ENCODE measurements at regions not wholly inside any gene's neighbourhood (a gene's known extent, or its start where the extent isn't known, plus 50 kb on each side); places are given as distances from the start of the nearest gene placed in this dataset.

DNA sequence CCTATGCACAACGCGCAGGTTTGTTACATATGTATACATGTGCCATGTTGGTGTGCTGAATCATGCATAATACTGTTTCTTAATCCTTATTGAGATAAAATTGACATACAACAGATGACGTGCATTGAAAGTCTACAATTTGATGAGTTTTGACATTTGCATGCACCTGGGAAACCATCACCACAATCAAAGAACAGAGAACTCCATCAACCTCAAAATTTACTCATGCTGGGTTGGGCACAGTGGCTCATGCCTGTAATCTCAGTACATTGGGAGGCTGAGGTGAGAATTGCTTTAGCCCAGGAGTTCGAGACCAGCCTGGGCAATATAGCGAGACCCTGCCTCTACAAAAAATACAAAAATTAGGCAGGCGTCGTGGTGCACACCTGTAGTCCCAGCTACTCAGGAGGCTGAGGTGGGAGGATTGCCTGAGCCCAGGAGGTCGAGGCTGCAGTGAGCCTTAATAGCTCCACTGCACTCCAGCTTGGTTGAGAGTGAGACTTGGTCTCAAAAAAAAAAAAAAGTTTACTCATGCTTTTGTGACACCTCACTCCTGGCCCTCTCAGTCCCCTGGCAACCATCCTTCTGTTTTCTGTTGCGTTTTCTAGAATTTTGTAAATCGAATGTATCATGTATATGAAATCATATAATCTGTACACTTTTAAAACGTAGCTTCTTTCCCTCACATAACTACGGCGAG lies 56.6 kb downstream of the BHLHE40 start:
- Histone ChIP-seq H3K4me2 (ENCODE audit: low read length) (no peak overlapping the region), H3K4me1 (ENCODE audit: control insufficient read depth in 1 of 2, insufficient read depth in 2 of 2, low read length in 2 of 2) (no peaks in the 10 kb centered on the region; a peak in 1 of 4 replicates), H4K20me1 (ENCODE audit: insufficient read depth) (no peaks in the 10 kb centered on the region), H3K36me3 (ENCODE audit: control insufficient read depth in 1 of 2, insufficient read depth in 2 of 2, low read length in 2 of 2) (no peaks in the 10 kb centered on the region), H3K9me2 (ENCODE audit: insufficient read depth) (no peaks in the 10 kb centered on the region), H3K9me3 (ENCODE audit: control insufficient read depth in 1 of 2, insufficient read depth in 1 of 2, low read depth in 1 of 2, low read length in 2 of 2) (no peaks in the 10 kb centered on the region), H3K27ac (ENCODE audit: low read depth, low read length) (no peak overlapping the region), H3K79me2 (ENCODE audit: insufficient read depth, low read length) (no peaks in the 10 kb centered on the region), H2AFZ (ENCODE audit: low read depth, low read length, poor library complexity, severe bottlenecking) (no peak overlapping the region), H3K9ac (ENCODE audit: low read length) (no peak overlapping the region), H3K27me3 (ENCODE audit: insufficient read depth, low read length) (no peaks in the 10 kb centered on the region), H3K4me3 (replicated peaks in 1 of 2; ENCODE audit: low read depth in 1 of 2, low read length in 2 of 2) (no peak overlapping the region)
- intact Hi-C loops (cut with micrococcal nuclease) = no loop called here
- CTCF ChIA-PET = no interaction called here
- ATAC-seq (no peak), DNase-seq (ENCODE audit: low read depth, low spot score) (no peak)
- BruUV-seq (replicated peaks) = no TSS peak
- RAD21 ChIA-PET (ENCODE audit: low non-redundant PET in 1 of 2, low total read pairs in 2 of 2, uncharacterized antibody in 2 of 2, unreplicated experiment in 2 of 2) = no interaction called here
- POLR2A ChIA-PET = no interaction called here
- no peak for TF ChIP-seq EGR1 (IDR thresholded peaks at IDR 0.05; ENCODE audit: low read depth)
- no peak for TF ChIP-seq CEBPB (IDR thresholded peaks at IDR 0.05; ENCODE audit: low read depth)
- no peak for TF ChIP-seq RAD21 (IDR thresholded peaks at IDR 0.05; ENCODE audit: low read depth)
- TF ChIP-seq, protein P1, sequence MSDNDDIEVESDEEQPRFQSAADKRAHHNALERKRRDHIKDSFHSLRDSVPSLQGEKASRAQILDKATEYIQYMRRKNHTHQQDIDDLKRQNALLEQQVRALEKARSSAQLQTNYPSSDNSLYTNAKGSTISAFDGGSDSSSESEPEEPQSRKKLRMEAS (IDR thresholded peaks at IDR 0.05) = no peak
- no peak for TF ChIP-seq SIN3A (IDR thresholded peaks at IDR 0.05; ENCODE audit: low read depth)

DNA sequence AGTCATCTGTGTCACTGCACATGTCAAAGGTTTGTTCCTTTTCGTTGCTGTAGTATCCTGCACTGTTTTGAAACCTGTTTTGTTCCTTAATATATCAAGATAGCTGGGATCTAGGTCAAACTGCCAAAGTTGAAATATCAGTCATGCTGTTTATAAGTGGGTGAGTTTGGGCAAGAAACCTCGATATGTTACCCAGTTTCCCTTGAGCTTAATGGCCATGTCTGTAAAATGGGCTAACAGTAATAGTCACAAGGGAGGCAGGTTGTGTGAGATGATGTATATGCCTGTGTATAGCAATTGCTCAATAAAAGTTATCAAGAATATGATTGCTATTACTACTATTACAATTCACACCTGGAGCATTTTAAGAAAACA lies 57.1 kb downstream of the BHLHE40 start:
- no peak for DNase-seq (ENCODE audit: low read depth, low spot score)

More for the DNA sequence above, 57.1 kb downstream of the BHLHE40 start:
- no peaks in the 10 kb centered on the region; a peak in 1 of 4 replicates for H3K4me1 ChIP-seq (ENCODE audit: control insufficient read depth in 1 of 2, insufficient read depth in 2 of 2, low read length in 2 of 2)
- H4K20me1 ChIP-seq (ENCODE audit: insufficient read depth) = no peaks in the 10 kb centered on the region
- BruUV-seq (replicated peaks) = no TSS peak
- ATAC-seq = no peak
- no peaks in the 10 kb centered on the region for H3K27me3 ChIP-seq (ENCODE audit: insufficient read depth, low read length)
- CTCF ChIA-PET = interaction anchor here (1.0 kb wide), 1 partner anchor 9 kb away, joined by 3 read pairs; no protein-coding TSS in a partner anchor
- H2AFZ ChIP-seq (ENCODE audit: low read depth, low read length, poor library complexity, severe bottlenecking) = no peak overlapping the region
- no peak for TF ChIP-seq SRF (IDR thresholded peaks at IDR 0.05; ENCODE audit: low read depth)
- TF ChIP-seq, protein P2, sequence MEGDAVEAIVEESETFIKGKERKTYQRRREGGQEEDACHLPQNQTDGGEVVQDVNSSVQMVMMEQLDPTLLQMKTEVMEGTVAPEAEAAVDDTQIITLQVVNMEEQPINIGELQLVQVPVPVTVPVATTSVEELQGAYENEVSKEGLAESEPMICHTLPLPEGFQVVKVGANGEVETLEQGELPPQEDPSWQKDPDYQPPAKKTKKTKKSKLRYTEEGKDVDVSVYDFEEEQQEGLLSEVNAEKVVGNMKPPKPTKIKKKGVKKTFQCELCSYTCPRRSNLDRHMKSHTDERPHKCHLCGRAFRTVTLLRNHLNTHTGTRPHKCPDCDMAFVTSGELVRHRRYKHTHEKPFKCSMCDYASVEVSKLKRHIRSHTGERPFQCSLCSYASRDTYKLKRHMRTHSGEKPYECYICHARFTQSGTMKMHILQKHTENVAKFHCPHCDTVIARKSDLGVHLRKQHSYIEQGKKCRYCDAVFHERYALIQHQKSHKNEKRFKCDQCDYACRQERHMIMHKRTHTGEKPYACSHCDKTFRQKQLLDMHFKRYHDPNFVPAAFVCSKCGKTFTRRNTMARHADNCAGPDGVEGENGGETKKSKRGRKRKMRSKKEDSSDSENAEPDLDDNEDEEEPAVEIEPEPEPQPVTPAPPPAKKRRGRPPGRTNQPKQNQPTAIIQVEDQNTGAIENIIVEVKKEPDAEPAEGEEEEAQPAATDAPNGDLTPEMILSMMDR (IDR thresholded peaks at IDR 0.05 in 2 of 3, conservative IDR thresholded peaks at IDR 0.05 in 1 of 3; ENCODE audit: borderline replicate concordance in 1 of 3, insufficient read depth in 1 of 3, low read depth in 2 of 3, low read length in 2 of 3) = no peak
- TF ChIP-seq EZH2 (IDR thresholded peaks at IDR 0.05) = no peak
- intact Hi-C loops (cut with micrococcal nuclease) = no loop called here
- H3K36me3 ChIP-seq (ENCODE audit: control insufficient read depth in 1 of 2, insufficient read depth in 2 of 2, low read length in 2 of 2) = no peaks in the 10 kb centered on the region
- POLR2A ChIA-PET = no interaction called here
- no peak overlapping the region for H3K9ac ChIP-seq (ENCODE audit: low read length)
- H3K9me2 ChIP-seq (ENCODE audit: insufficient read depth) = no peaks in the 10 kb centered on the region
- no peaks in the 10 kb centered on the region for H3K9me3 ChIP-seq (ENCODE audit: control insufficient read depth in 1 of 2, insufficient read depth in 1 of 2, low read depth in 1 of 2, low read length in 2 of 2)
- no peak overlapping the region for H3K4me2 ChIP-seq (ENCODE audit: low read length)
- RAD21 ChIA-PET (ENCODE audit: low non-redundant PET in 1 of 2, low total read pairs in 2 of 2, uncharacterized antibody in 2 of 2, unreplicated experiment in 2 of 2) = no interaction called here
- H3K4me3 ChIP-seq (replicated peaks in 1 of 2; ENCODE audit: low read depth in 1 of 2, low read length in 2 of 2) = no peak overlapping the region
- no peak overlapping the region for H3K27ac ChIP-seq (ENCODE audit: low read depth, low read length)
- no peaks in the 10 kb centered on the region for H3K79me2 ChIP-seq (ENCODE audit: insufficient read depth, low read length)

Measured in HCT116 (cell line).